Osteocyte (in vitro differentiated cells): ENCODE measurements at regions not wholly inside any gene's neighbourhood (a gene's known extent, or its start where the extent isn't known, plus 50 kb on each side); places are given as distances from the start of the nearest gene placed in this dataset.

ENCODE experiments used
- DNase-seq: peaks from one replicate; pipeline ENCODE4 v3.0.0; 2021; ENCODE audit warnings: mixed read lengths; ENCODE audit not compliant: unreplicated experiment; ENCODE audit errors: extremely low spot score
- H3K27ac Mint-ChIP-seq: one replicate; pipeline ENCODE4 v1.8.0; 2021; ENCODE audit warnings: mild to moderate bottlenecking, mixed read lengths; ENCODE audit not compliant: unreplicated experiment
- H3K27me3 Mint-ChIP-seq: one replicate; pipeline ENCODE4 v1.8.0; 2021; ENCODE audit warnings: mixed read lengths; ENCODE audit not compliant: unreplicated experiment
- H3K36me3 Mint-ChIP-seq: one replicate; pipeline ENCODE4 v1.8.0; 2021; ENCODE audit warnings: mixed read lengths; ENCODE audit not compliant: unreplicated experiment
- H3K4me1 Mint-ChIP-seq: one replicate; pipeline ENCODE4 v1.8.0; 2021; ENCODE audit warnings: mixed read lengths; ENCODE audit not compliant: unreplicated experiment
- H3K4me3 Mint-ChIP-seq: one replicate; pipeline ENCODE4 v1.8.0; 2021; ENCODE audit warnings: mild to moderate bottlenecking, moderate library complexity, mixed read lengths; ENCODE audit not compliant: unreplicated experiment
- H3K9me3 Mint-ChIP-seq: one replicate; pipeline ENCODE4 v1.8.0; 2021; ENCODE audit warnings: mixed read lengths; ENCODE audit not compliant: unreplicated experiment
- TF ChIP-seq, protein P1 (sequence below): fragments of 200-600 bp; sonication (generic); IDR thresholded peaks from 2 replicates; pipeline ENCODE4 v1.5.0; 2021; ENCODE audit warnings: antibody characterized with exemption, mild to moderate bottlenecking, moderate library complexity

DNA sequence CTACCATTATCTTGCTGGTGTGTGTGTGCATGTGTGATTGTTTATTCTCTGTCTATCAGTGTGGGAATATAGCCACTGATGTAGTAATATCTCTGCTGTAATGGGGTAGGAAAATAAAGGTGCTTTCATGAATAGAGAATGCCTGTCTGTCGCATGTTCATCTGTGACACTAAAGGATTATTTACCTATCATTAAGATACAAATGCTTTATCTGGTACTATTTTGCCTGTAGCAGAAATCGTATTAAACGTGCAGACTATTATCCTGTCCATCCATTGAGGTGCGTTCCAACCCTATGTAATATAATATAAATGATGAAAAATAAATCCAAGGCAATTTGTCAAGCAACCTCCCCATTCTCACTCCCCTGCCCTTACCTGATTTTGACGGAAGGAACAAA, 1215.1 kb downstream of the BCL11B start:
- no peaks in the 10 kb centered on the region for H3K27me3 Mint-ChIP-seq
- H3K4me1 Mint-ChIP-seq: no peaks in the 10 kb centered on the region
- H3K4me3 Mint-ChIP-seq: no peak overlapping the region
- TF ChIP-seq, protein P1, sequence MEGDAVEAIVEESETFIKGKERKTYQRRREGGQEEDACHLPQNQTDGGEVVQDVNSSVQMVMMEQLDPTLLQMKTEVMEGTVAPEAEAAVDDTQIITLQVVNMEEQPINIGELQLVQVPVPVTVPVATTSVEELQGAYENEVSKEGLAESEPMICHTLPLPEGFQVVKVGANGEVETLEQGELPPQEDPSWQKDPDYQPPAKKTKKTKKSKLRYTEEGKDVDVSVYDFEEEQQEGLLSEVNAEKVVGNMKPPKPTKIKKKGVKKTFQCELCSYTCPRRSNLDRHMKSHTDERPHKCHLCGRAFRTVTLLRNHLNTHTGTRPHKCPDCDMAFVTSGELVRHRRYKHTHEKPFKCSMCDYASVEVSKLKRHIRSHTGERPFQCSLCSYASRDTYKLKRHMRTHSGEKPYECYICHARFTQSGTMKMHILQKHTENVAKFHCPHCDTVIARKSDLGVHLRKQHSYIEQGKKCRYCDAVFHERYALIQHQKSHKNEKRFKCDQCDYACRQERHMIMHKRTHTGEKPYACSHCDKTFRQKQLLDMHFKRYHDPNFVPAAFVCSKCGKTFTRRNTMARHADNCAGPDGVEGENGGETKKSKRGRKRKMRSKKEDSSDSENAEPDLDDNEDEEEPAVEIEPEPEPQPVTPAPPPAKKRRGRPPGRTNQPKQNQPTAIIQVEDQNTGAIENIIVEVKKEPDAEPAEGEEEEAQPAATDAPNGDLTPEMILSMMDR: no peak
- peaks cover 38% of the 10 kb centered on the region for H3K9me3 Mint-ChIP-seq
- DNase-seq: no peak
- no peaks in the 10 kb centered on the region for H3K36me3 Mint-ChIP-seq
- no peak overlapping the region for H3K27ac Mint-ChIP-seq

DNA sequence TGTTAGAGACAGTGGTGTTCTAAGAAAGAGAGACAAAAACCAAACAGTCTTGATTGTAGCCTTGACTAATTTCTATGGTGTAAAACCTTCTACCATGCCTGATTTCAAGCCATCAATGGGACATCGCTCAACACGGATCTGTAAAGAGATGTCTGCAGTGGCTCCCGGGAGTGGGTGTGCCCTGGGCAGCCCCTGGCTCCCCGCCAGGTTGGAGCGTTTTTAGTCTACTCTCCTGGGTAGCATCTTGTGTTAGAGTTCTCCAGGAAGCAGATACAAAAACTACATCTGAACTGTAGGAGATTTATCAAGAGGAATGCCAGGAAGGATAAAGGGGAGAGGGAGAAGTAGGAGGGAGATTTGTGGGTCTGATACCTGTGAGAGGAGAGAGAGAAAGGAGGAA, 1212.9 kb downstream of the BCL11B start:
- Mint-ChIP-seq H3K4me1 (no peaks in the 10 kb centered on the region), H3K9me3 (peaks cover 40% of the 10 kb centered on the region), H3K36me3 (no peaks in the 10 kb centered on the region), H3K4me3 (no peak overlapping the region), H3K27ac (no peak overlapping the region), H3K27me3 (no peaks in the 10 kb centered on the region)
- TF ChIP-seq, protein P1: no peak
- DNase-seq: peak; percentile 74

DNA sequence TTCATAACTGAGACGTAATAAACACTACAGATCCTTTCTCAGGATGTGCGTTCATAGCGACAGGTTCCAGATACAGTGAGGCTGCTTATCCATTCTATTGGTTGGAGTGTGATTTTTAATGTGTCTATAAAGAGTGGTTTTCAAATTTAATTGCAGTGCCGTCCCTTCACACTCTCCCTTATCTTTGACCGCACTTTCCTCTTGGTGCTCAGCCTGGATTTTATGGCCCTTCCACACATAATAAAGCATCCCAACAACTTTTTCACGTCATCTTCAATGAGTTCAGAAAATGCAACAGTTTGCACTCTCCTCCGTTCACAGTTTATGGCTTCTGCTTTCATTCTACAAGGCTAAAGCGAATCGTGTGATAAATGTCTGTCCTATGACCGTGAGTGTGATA, 1209.9 kb downstream of the BCL11B start:
- Mint-ChIP-seq H3K4me1 (no peaks in the 10 kb centered on the region), H3K36me3 (no peaks in the 10 kb centered on the region), H3K9me3 (peaks cover 33% of the 10 kb centered on the region), H3K27ac (no peak overlapping the region), H3K4me3 (no peak overlapping the region), H3K27me3 (no peaks in the 10 kb centered on the region)
- DNase-seq: no peak
- TF ChIP-seq, protein P1: no peak

DNA sequence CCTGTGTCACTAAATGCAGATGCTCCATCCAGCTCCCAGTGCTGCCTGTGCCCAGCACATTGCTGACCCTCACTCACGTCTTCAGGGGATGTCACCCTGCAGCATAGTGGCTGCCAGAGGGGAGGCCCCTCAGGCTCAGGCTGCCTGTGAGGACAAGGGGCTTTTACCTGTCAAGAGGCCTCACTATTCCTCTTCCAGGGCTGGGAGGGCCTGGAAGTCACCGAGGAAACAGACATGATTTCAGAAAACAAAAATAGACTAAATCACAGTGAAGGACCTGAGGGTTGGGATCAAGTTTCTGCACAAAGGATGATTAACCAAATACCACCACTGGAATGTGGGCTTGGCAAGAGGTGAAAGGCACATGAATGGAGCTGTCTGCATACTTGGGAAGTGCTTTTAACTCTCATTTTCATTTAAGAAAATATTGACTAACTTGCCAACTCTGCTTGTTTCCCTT, 1202.3 kb downstream of the BCL11B start:
- DNase-seq: no peak
- H3K27me3 Mint-ChIP-seq: no peaks in the 10 kb centered on the region
- TF ChIP-seq, protein P1: no peak
- H3K36me3 Mint-ChIP-seq: no peaks in the 10 kb centered on the region
- H3K27ac Mint-ChIP-seq: no peak overlapping the region
- H3K9me3 Mint-ChIP-seq: peaks cover 27% of the 10 kb centered on the region
- no peaks in the 10 kb centered on the region for H3K4me1 Mint-ChIP-seq
- H3K4me3 Mint-ChIP-seq: no peak overlapping the region

DNA sequence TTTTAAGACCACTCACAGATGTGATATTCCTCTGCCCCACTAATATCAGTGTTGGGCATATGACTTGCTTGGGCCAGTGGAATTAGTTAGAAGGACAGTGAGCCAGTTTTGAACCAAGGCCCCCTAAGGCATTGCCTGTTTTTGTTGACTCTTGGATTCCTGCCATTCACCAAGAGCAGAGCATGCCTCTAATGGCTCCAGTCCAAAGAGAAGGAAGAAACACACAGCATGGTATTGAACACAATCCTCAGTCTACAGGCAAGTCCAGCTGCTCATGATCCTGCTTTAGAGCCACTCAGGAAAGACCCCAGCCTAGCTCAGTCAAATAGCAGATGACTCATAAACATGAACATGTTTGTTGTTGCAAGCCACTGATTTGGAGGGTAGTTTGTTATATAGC, 1201.5 kb downstream of the BCL11B start:
- DNase-seq: no peak
- H3K4me3 Mint-ChIP-seq: no peak overlapping the region
- H3K27ac Mint-ChIP-seq: no peak overlapping the region

More for the DNA sequence above, 1201.5 kb downstream of the BCL11B start:
- peaks cover 27% of the 10 kb centered on the region for H3K9me3 Mint-ChIP-seq
- H3K27me3 Mint-ChIP-seq: no peaks in the 10 kb centered on the region
- TF ChIP-seq, protein P1: no peak
- no peaks in the 10 kb centered on the region for H3K36me3 Mint-ChIP-seq
- H3K4me1 Mint-ChIP-seq: no peaks in the 10 kb centered on the region
